IMR-90 (cell line): ENCODE measurements at regions not wholly inside any gene's neighbourhood (a gene's known extent, or its start where the extent isn't known, plus 50 kb on each side); places are given as distances from the start of the nearest gene placed in this dataset.

Source experiments
- ATAC-seq: fragments of 200-7000 bp; cut with Tn5 transposase; 2 replicates; pipeline ENCODE4 v1.9.1; 2020; ENCODE audit warnings: low read depth, mild to moderate bottlenecking, moderate library complexity
- BruUV-seq: library from RNA; stranded (reverse); fragments of 400-500 nt; replicated peaks from 2 replicates; lab custom pipeline; 2021; lab: Mats Ljungman, UMichigan
- CTCF ChIA-PET: fragments of 300-600 bp; formaldehyde crosslinking; extraction: SDS; loops from one replicate; lab custom pipeline; 2021; ENCODE audit warnings: antibody characterized with exemption; lab: Yijun Ruan, JAX
- POLR2A ChIA-PET: fragments of 300-600 bp; sonication (Branson Sonifier 250); formaldehyde crosslinking; loops from one replicate; lab custom pipeline; 2022; ENCODE audit warnings: antibody characterized with exemption; ENCODE audit not compliant: unreplicated experiment; lab: Charles Lee
- DNase-seq: peaks from one replicate; pipeline ENCODE4 v3.0.0; 2013
- H2AFZ ChIP-seq: replicated peaks from 2 replicates; pipeline ENCODE3; 2013; ENCODE audit warnings: low read length, mild to moderate bottlenecking; ENCODE audit not compliant: poor library complexity
- H2AK5ac ChIP-seq: 2 replicates; pipeline ENCODE4 v1.6.1; 2013; ENCODE audit warnings: low read depth, low read length, inconsistent platforms
- H2AK9ac ChIP-seq: replicated peaks from 2 replicates; pipeline ENCODE3; 2013; ENCODE audit warnings: mild to moderate bottlenecking, low read depth, low read length, moderate library complexity; ENCODE audit not compliant: poor library complexity
- H2BK120ac ChIP-seq: 2 replicates; pipeline ENCODE4 v1.6.1; 2013; ENCODE audit warnings: low read depth, low read length, inconsistent platforms
- H2BK15ac ChIP-seq: 3 replicates; pipeline ENCODE4 v1.6.1; 2013; ENCODE audit warnings: low read depth, low read length, inconsistent platforms
- H2BK20ac ChIP-seq: 2 replicates; pipeline ENCODE4 v1.6.1; 2013; ENCODE audit warnings: low read depth, mild to moderate bottlenecking, inconsistent platforms, low read length, moderate library complexity
- H2BK5ac ChIP-seq: 2 replicates; pipeline ENCODE4 v1.6.1; 2013; ENCODE audit warnings: mild to moderate bottlenecking, low read depth, low read length, inconsistent platforms; ENCODE audit not compliant: poor library complexity, severe bottlenecking
- H3K14ac ChIP-seq: replicated peaks from 2 replicates; pipeline ENCODE4 v1.6.1; 2013; ENCODE audit warnings: low read depth, low read length, inconsistent platforms
- H3K18ac ChIP-seq: 2 replicates; pipeline ENCODE4 v1.6.1; 2013; ENCODE audit warnings: low read depth, low read length, control low read depth
- H3K23ac ChIP-seq: 2 replicates; pipeline ENCODE4 v1.6.1; 2013; ENCODE audit warnings: low read depth, low read length, inconsistent platforms
- H3K27ac ChIP-seq: 2 replicates; pipeline ENCODE4 v1.5.1; 2013; ENCODE audit warnings: mild to moderate bottlenecking, control low read depth, low read length; ENCODE audit not compliant: insufficient read depth
- H3K27me3 ChIP-seq: 2 replicates; pipeline ENCODE4 v1.6.1; 2013; ENCODE audit warnings: low read length; ENCODE audit not compliant: control insufficient read depth, insufficient read depth
- H3K36me3 ChIP-seq: 2 replicates; pipeline ENCODE4 v1.6.1; 2013; ENCODE audit warnings: low read length, mixed read lengths; ENCODE audit not compliant: control insufficient read depth, insufficient read depth
- H3K4ac ChIP-seq: 2 replicates; pipeline ENCODE4 v1.6.1; 2013; ENCODE audit warnings: low read depth, low read length, inconsistent platforms
- H3K4me1 ChIP-seq: 2 replicates; pipeline ENCODE4 v1.6.1; 2013; ENCODE audit warnings: low read length, mixed read lengths; ENCODE audit not compliant: control insufficient read depth, insufficient read depth
- H3K4me2 ChIP-seq: 2 replicates; pipeline ENCODE4 v1.6.1; 2013; ENCODE audit warnings: low read depth, mild to moderate bottlenecking, control low read depth, low read length, moderate library complexity
- H3K4me3 ChIP-seq: 2 replicates; pipeline ENCODE4 v1.5.1; 2013; ENCODE audit warnings: low read depth, mild to moderate bottlenecking, control low read depth, low read length, moderate library complexity; ENCODE audit not compliant: insufficient read depth
- H3K56ac ChIP-seq: 2 replicates; pipeline ENCODE4 v1.6.1; 2013; ENCODE audit warnings: low read length, inconsistent platforms; ENCODE audit not compliant: insufficient read depth; ENCODE audit errors: extremely low read depth
- H3K79me1 ChIP-seq, 2 experiments: 2 replicates each; pipeline ENCODE4 v1.6.1; 2013; ENCODE audit warnings: low read length in 2 of 2, inconsistent platforms in 1 of 2, low read depth in 1 of 2
- H3K9ac ChIP-seq: 2 replicates; pipeline ENCODE4 v1.6.1; 2013; ENCODE audit warnings: low read depth, low read length, control low read depth
- H3K9me1 ChIP-seq: 2 replicates; pipeline ENCODE4 v1.6.1; 2013; ENCODE audit warnings: low read length, inconsistent platforms; ENCODE audit not compliant: insufficient read depth
- H3K9me3 ChIP-seq: 2 replicates; pipeline ENCODE4 v1.6.1; 2013; ENCODE audit warnings: low read length; ENCODE audit not compliant: control insufficient read depth, insufficient read depth
- H4K20me1 ChIP-seq: 2 replicates; pipeline ENCODE4 v1.6.1; 2013; ENCODE audit warnings: low read length, inconsistent platforms; ENCODE audit not compliant: insufficient read depth
- H4K5ac ChIP-seq: 2 replicates; pipeline ENCODE4 v1.6.1; 2013; ENCODE audit warnings: mild to moderate bottlenecking, low read depth, low read length, control low read depth
- H4K8ac ChIP-seq, 2 experiments: 2 replicates each; pipeline ENCODE4 v1.6.1; 2013; ENCODE audit warnings: low read depth in 2 of 2, low read length in 2 of 2, control low read depth in 1 of 2, inconsistent platforms in 1 of 2
- H4K91ac ChIP-seq: 2 replicates; pipeline ENCODE4 v1.6.1; 2013; ENCODE audit warnings: low read depth, low read length, inconsistent platforms; ENCODE audit not compliant: insufficient read depth
- BHLHE40 ChIP-seq: fragments of 150-350 bp; IDR thresholded peaks from 2 replicates; pipeline ENCODE4 v1.6.1; 2016; ENCODE audit warnings: mild to moderate bottlenecking, low read depth, low read length
- CEBPB ChIP-seq: IDR thresholded peaks from 2 replicates; pipeline ENCODE4 v1.6.1; 2012; ENCODE audit warnings: low read depth, low read length, improper control_type of control experiment
- CHD1 ChIP-seq: IDR thresholded peaks from 2 replicates; pipeline ENCODE4 v1.6.1; 2012; ENCODE audit warnings: low read depth, low read length, improper control_type of control experiment
- FOS ChIP-seq: fragments of 150-350 bp; IDR thresholded peaks from 2 replicates; pipeline ENCODE4 v1.6.1; 2016; ENCODE audit warnings: low read depth, low read length
- MAFK ChIP-seq: IDR thresholded peaks from 2 replicates; pipeline ENCODE4 v1.6.1; 2012; ENCODE audit warnings: low read depth, low read length, improper control_type of control experiment
- MAZ ChIP-seq: IDR thresholded peaks from 2 replicates; pipeline ENCODE4 v1.6.1; 2012; ENCODE audit warnings: low read depth, mild to moderate bottlenecking, low read length, improper control_type of control experiment, moderate library complexity, borderline replicate concordance
- MXI1 ChIP-seq: IDR thresholded peaks from 2 replicates; pipeline ENCODE4 v1.6.1; 2012; ENCODE audit warnings: low read depth, mild to moderate bottlenecking, low read length, moderate library complexity, borderline replicate concordance
- NFE2L2 ChIP-seq: fragments of 150-350 bp; IDR thresholded peaks from 2 replicates; pipeline ENCODE4 v1.6.1; 2016; ENCODE audit warnings: low read depth, mild to moderate bottlenecking, low read length
- POLR2A ChIP-seq: IDR thresholded peaks from 2 replicates; pipeline ENCODE4 v1.6.1; 2012; ENCODE audit warnings: mild to moderate bottlenecking, low read depth, low read length
- RAD21 ChIP-seq: IDR thresholded peaks from 2 replicates; pipeline ENCODE4 v1.6.1; 2012; ENCODE audit warnings: low read length, improper control_type of control experiment
- RCOR1 ChIP-seq: IDR thresholded peaks from 2 replicates; pipeline ENCODE4 v1.6.1; 2012; ENCODE audit warnings: mild to moderate bottlenecking, low read length, improper control_type of control experiment; ENCODE audit not compliant: insufficient replicate concordance
- RFX5 ChIP-seq: IDR thresholded peaks from 2 replicates; pipeline ENCODE4 v1.8.0; 2012; ENCODE audit warnings: low read depth, mild to moderate bottlenecking, low read length, moderate library complexity
- SMC3 ChIP-seq: fragments of 150-350 bp; IDR thresholded peaks from 2 replicates; pipeline ENCODE4 v1.6.1; 2016; ENCODE audit warnings: low read depth, mild to moderate bottlenecking, antibody characterized with exemption, low read length, moderate library complexity
- WGBS, 2 experiments: methylation state at CpG; one replicate each; pipeline versions ENCODE4 v1.1.5 to v1.1.7; 2013; ENCODE audit warnings: missing lambda C conversion rate in 2 of 2; ENCODE audit not compliant: insufficient read length in 1 of 2; ENCODE audit errors: extremely low coverage in 2 of 2; 5-methylcytosine and 5-hydroxymethylcytosine counted together
- dilution Hi-C: fragments of 300-500 bp; cut with HindIII; formaldehyde crosslinking; loops from one replicate; pipeline ENCODE4 v1.14.3; 2018; ENCODE audit warnings: low sequenced_read_pairs; ENCODE audit not compliant: unreplicated experiment
- in situ Hi-C: fragments of 300-500 bp; cut with MboI; formaldehyde crosslinking; loops from 3 replicates; pipeline ENCODE4 v1.14.3; 2019; ENCODE audit warnings: low sequenced_read_pairs, inconsistent platforms, mixed read lengths
- intact Hi-C: fragments of 100-400 bp; cut with micrococcal nuclease; formaldehyde crosslinking; loops from 2 replicates; pipeline ENCODE4 v1.10.0; 2022
- TF ChIP-seq, protein P1 (sequence below): fragments of 150-350 bp; IDR thresholded peaks from 2 replicates; pipeline ENCODE4 v1.6.1; 2017; ENCODE audit warnings: mild to moderate bottlenecking, antibody characterized with exemption, low read length, low read depth
- TF ChIP-seq, protein P2 (sequence below): fragments of 150-350 bp; IDR thresholded peaks from 2 replicates; pipeline ENCODE4 v1.6.1; 2016; ENCODE audit warnings: low read depth, mild to moderate bottlenecking, low read length, moderate library complexity, borderline replicate concordance
- TF ChIP-seq, protein P3 (sequence below): conservative IDR thresholded peaks from 2 replicates; pipeline ENCODE4 v1.5.1; 2012; ENCODE audit warnings: mild to moderate bottlenecking, low read depth, low read length, improper control_type of control experiment

DNA sequence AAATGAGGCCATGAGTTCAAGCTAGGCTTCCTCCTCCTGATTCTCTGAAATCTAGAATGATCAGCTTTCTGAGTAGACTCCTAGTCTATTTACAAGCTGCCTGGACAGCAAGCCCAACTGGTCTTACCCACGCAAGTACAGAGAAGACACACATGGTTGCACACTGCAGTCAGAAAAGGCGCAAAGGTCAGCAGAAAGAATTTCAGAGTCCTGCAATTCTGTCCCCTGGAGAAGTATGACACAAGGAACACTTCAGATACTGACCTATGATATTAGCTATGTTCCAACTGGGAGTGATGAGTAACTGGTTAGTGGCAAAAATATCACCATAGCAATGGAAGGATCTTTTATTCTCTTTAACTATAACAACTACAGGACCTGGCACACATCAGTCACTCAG is 336.1 kb upstream of the PKDCC start:
- no peak overlapping the region for H4K5ac ChIP-seq
- no peak overlapping the region for H2BK15ac ChIP-seq
- no peaks in the 10 kb centered on the region for H3K9me3 ChIP-seq
- no peaks in the 10 kb centered on the region for H3K36me3 ChIP-seq
- no peak overlapping the region for H3K23ac ChIP-seq
- intact Hi-C loops: no loop called here
- H3K18ac ChIP-seq: no peak overlapping the region
- no peak for ATAC-seq
- no peaks in the 10 kb centered on the region for H3K9me1 ChIP-seq
- TF ChIP-seq POLR2A: no peak
- no peak for TF ChIP-seq BHLHE40
- TF ChIP-seq, protein P1, sequence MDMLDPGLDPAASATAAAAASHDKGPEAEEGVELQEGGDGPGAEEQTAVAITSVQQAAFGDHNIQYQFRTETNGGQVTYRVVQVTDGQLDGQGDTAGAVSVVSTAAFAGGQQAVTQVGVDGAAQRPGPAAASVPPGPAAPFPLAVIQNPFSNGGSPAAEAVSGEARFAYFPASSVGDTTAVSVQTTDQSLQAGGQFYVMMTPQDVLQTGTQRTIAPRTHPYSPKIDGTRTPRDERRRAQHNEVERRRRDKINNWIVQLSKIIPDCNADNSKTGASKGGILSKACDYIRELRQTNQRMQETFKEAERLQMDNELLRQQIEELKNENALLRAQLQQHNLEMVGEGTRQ: no peak
- TF ChIP-seq CHD1: no peak
- TF ChIP-seq MXI1: no peak
- no peak for TF ChIP-seq RAD21
- TF ChIP-seq RFX5: no peak
- no peak for TF ChIP-seq FOS
- no peak for TF ChIP-seq RCOR1
- TF ChIP-seq NFE2L2: no peak
- no peak for TF ChIP-seq CEBPB
- TF ChIP-seq, protein P2, sequence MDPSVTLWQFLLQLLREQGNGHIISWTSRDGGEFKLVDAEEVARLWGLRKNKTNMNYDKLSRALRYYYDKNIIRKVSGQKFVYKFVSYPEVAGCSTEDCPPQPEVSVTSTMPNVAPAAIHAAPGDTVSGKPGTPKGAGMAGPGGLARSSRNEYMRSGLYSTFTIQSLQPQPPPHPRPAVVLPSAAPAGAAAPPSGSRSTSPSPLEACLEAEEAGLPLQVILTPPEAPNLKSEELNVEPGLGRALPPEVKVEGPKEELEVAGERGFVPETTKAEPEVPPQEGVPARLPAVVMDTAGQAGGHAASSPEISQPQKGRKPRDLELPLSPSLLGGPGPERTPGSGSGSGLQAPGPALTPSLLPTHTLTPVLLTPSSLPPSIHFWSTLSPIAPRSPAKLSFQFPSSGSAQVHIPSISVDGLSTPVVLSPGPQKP: no peak
- no peak for TF ChIP-seq MAZ
- TF ChIP-seq, protein P3, sequence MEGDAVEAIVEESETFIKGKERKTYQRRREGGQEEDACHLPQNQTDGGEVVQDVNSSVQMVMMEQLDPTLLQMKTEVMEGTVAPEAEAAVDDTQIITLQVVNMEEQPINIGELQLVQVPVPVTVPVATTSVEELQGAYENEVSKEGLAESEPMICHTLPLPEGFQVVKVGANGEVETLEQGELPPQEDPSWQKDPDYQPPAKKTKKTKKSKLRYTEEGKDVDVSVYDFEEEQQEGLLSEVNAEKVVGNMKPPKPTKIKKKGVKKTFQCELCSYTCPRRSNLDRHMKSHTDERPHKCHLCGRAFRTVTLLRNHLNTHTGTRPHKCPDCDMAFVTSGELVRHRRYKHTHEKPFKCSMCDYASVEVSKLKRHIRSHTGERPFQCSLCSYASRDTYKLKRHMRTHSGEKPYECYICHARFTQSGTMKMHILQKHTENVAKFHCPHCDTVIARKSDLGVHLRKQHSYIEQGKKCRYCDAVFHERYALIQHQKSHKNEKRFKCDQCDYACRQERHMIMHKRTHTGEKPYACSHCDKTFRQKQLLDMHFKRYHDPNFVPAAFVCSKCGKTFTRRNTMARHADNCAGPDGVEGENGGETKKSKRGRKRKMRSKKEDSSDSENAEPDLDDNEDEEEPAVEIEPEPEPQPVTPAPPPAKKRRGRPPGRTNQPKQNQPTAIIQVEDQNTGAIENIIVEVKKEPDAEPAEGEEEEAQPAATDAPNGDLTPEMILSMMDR: no peak
- no peak for TF ChIP-seq SMC3
- TF ChIP-seq MAFK: no peak
- WGBS, 2 experiments: 70% methylated on average over 2 of the region's 2 CpGs; no CpG with 5 or more reads in 1 of the 2 experiments
- POLR2A ChIA-PET: no interaction called here
- H3K79me1 ChIP-seq: no peaks in the 10 kb centered on the region
- H2BK5ac ChIP-seq: no peak overlapping the region
- no peak overlapping the region for H2BK120ac ChIP-seq
- no peak overlapping the region for H3K14ac ChIP-seq
- no peak overlapping the region for H3K27ac ChIP-seq
- no peak overlapping the region for H3K4me2 ChIP-seq
- no peak overlapping the region for H4K91ac ChIP-seq
- H4K8ac ChIP-seq: no peak overlapping the region
- no peak overlapping the region for H2AK5ac ChIP-seq
- H3K4ac ChIP-seq: no peak overlapping the region
- H3K9ac ChIP-seq: no peak overlapping the region
- no peak overlapping the region for H2BK20ac ChIP-seq
- in situ Hi-C loops: loop anchor here (25.0 kb wide), 1 partner anchor 1799 kb away; no protein-coding TSS in a partner anchor
- BruUV-seq: no TSS peak
- H3K4me1 ChIP-seq: peaks cover 4% of the 10 kb centered on the region; the same call in 1 of the 2 replicates
- H2AFZ ChIP-seq: no peak overlapping the region
- H4K20me1 ChIP-seq: no peaks in the 10 kb centered on the region
- no peaks in the 10 kb centered on the region; the same call in 1 of the 2 replicates for H3K27me3 ChIP-seq
- dilution Hi-C loops: no loop called here
- CTCF ChIA-PET: no interaction called here
- H2AK9ac ChIP-seq: no peak overlapping the region
- no peak for DNase-seq
- no peak overlapping the region for H3K4me3 ChIP-seq
- H3K56ac ChIP-seq: no peak overlapping the region
